PC-3 (cell line): ENCODE measurements at regions not wholly inside any gene's neighbourhood (a gene's known extent, or its start where the extent isn't known, plus 50 kb on each side); places are given as distances from the start of the nearest gene placed in this dataset.

Source experiments
- EZH2 ChIP-seq: fragments of 300-600 bp; sonication (generic); IDR thresholded peaks from one replicate; pipeline ENCODE4 v1.6.1; 2017; ENCODE audit warnings: antibody characterized with exemption, mild to moderate bottlenecking, low read length; ENCODE audit not compliant: unreplicated experiment
- EZH2phosphoT487 ChIP-seq: fragments of 300-600 bp; sonication (generic); IDR thresholded peaks from 2 replicates; pipeline ENCODE4 v1.6.1; 2018; ENCODE audit warnings: mild to moderate bottlenecking, antibody characterized with exemption, low read length, borderline replicate concordance
- TF ChIP-seq, protein P1 (sequence below): fragments of 300-600 bp; sonication (generic); conservative IDR thresholded peaks from 2 replicates; pipeline ENCODE4 v1.5.1; 2017; ENCODE audit warnings: antibody characterized with exemption, low read depth, mild to moderate bottlenecking, low read length

DNA sequence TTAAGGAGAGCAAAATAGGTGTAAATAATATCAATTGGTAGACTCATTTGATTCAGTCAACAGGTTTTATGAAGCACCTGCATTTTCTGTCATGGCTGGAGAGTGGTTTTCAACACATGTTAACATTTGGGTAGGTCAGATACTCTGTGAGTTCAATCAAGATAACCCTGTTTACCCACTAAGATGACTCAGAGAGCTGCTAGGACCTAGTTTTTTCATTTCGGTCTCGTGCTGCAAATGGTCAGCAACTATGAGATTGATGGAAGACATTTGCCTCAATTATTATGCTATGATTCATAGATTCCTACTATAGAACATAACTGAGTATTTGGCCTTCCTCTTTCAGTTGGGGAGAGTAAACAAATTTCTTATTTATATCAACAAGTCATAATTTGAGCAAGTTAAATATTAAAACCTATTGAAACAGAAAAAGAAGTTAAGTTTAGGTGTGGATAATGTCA is 391.4 kb upstream of the CITED2 start:
- TF ChIP-seq EZH2 = no peak
- TF ChIP-seq, protein P1, sequence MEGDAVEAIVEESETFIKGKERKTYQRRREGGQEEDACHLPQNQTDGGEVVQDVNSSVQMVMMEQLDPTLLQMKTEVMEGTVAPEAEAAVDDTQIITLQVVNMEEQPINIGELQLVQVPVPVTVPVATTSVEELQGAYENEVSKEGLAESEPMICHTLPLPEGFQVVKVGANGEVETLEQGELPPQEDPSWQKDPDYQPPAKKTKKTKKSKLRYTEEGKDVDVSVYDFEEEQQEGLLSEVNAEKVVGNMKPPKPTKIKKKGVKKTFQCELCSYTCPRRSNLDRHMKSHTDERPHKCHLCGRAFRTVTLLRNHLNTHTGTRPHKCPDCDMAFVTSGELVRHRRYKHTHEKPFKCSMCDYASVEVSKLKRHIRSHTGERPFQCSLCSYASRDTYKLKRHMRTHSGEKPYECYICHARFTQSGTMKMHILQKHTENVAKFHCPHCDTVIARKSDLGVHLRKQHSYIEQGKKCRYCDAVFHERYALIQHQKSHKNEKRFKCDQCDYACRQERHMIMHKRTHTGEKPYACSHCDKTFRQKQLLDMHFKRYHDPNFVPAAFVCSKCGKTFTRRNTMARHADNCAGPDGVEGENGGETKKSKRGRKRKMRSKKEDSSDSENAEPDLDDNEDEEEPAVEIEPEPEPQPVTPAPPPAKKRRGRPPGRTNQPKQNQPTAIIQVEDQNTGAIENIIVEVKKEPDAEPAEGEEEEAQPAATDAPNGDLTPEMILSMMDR = no peak
- no peak for TF ChIP-seq EZH2phosphoT487
